ENCODE measurements at regions not wholly inside any gene's neighbourhood (a gene's known extent, or its start where the extent isn't known, plus 50 kb on each side); places are given as distances from the start of the nearest gene placed in this dataset.

GRCh38 chr15:69578252-69578651, 125.6 kb downstream of the RPLP1 start:
- TF ChIP-seq EZH2 (optimal IDR thresholded peaks at IDR 0.05; ENCODE audit: low read depth, low read length), result no peak
- no peak for TF ChIP-seq CTCF (IDR thresholded peaks at IDR 0.05; ENCODE audit: low read length)
- no peak for TF ChIP-seq EZH2phosphoT487 (IDR thresholded peaks at IDR 0.05; ENCODE audit: low read length)
- Histone ChIP-seq H3K27ac (ENCODE audit: low read length) (no peak overlapping the region), H3K79me2 (ENCODE audit: low read length) (no peaks in the 10 kb centered on the region), H3K9me3 (replicated peaks; ENCODE audit: insufficient read depth, low read length) (no peaks in the 10 kb centered on the region), H3F3A (ENCODE audit: insufficient read depth, low read length) (no peaks in the 10 kb centered on the region), H3K4me2 (ENCODE audit: low read depth, low read length) (no peak overlapping the region), H3K4me3 (ENCODE audit: low read length) (no peak overlapping the region), H4K20me1 (ENCODE audit: insufficient read depth, low read length) (no peaks in the 10 kb centered on the region), H3K27me3 (replicated peaks; ENCODE audit: insufficient read depth, low read length) (no peaks in the 10 kb centered on the region), H3K36me3 (replicated peaks; ENCODE audit: insufficient read depth, low read length) (no peaks in the 10 kb centered on the region), H2AFZ (ENCODE audit: low read length) (no peak overlapping the region), H3K9me2 (replicated peaks; ENCODE audit: insufficient read depth, low read length) (no peaks in the 10 kb centered on the region), H3K9ac (ENCODE audit: low read length) (no peak overlapping the region), H3K4me1 (ENCODE audit: low read length) (peaks cover 12% of the 10 kb centered on the region)
- no peak for DNase-seq

- H3F3A ChIP-seq (ENCODE audit: insufficient read depth, low read length), result no peaks in the 10 kb centered on the region
- H2AFZ ChIP-seq (ENCODE audit: low read length), result no peak overlapping the region
- H3K4me2 ChIP-seq (ENCODE audit: low read depth, low read length), result no peak overlapping the region
- no peaks in the 10 kb centered on the region for H3K79me2 ChIP-seq (ENCODE audit: low read length)
- no peaks in the 10 kb centered on the region for H3K9me2 ChIP-seq (replicated peaks; ENCODE audit: insufficient read depth, low read length)
- no peak overlapping the region for H3K4me3 ChIP-seq (ENCODE audit: low read length)
- no peak overlapping the region for H3K9ac ChIP-seq (ENCODE audit: low read length)
- no peaks in the 10 kb centered on the region for H3K27me3 ChIP-seq (replicated peaks; ENCODE audit: insufficient read depth, low read length)
- TF ChIP-seq EZH2 (optimal IDR thresholded peaks at IDR 0.05; ENCODE audit: low read depth, low read length), result no peak
- no peak for TF ChIP-seq EZH2phosphoT487 (IDR thresholded peaks at IDR 0.05; ENCODE audit: low read length)
- no peak for TF ChIP-seq CTCF (IDR thresholded peaks at IDR 0.05; ENCODE audit: low read length)
- no peaks in the 10 kb centered on the region for H3K9me3 ChIP-seq (replicated peaks; ENCODE audit: insufficient read depth, low read length)
- H3K4me1 ChIP-seq (ENCODE audit: low read length), result peaks cover 12% of the 10 kb centered on the region
- no peaks in the 10 kb centered on the region for H4K20me1 ChIP-seq (ENCODE audit: insufficient read depth, low read length)
- no peaks in the 10 kb centered on the region for H3K36me3 ChIP-seq (replicated peaks; ENCODE audit: insufficient read depth, low read length)
- H3K27ac ChIP-seq (ENCODE audit: low read length), result no peak overlapping the region
- no peak for DNase-seq
Observed at GRCh38 chr15:69578787-69579583, 126.4 kb downstream of the RPLP1 start.

GRCh38 chr15:69579950-69580618, 127.5 kb downstream of the RPLP1 start:
- no peak overlapping the region for H3K27ac ChIP-seq (ENCODE audit: low read length)
- no peaks in the 10 kb centered on the region for H3K9me2 ChIP-seq (replicated peaks; ENCODE audit: insufficient read depth, low read length)
- H3K4me2 ChIP-seq (ENCODE audit: low read depth, low read length), result no peak overlapping the region
- no peaks in the 10 kb centered on the region for H3K27me3 ChIP-seq (replicated peaks; ENCODE audit: insufficient read depth, low read length)
- DNase-seq, result no peak
- H3F3A ChIP-seq (ENCODE audit: insufficient read depth, low read length), result no peaks in the 10 kb centered on the region
- H3K36me3 ChIP-seq (replicated peaks; ENCODE audit: insufficient read depth, low read length), result no peaks in the 10 kb centered on the region
- no peaks in the 10 kb centered on the region for H4K20me1 ChIP-seq (ENCODE audit: insufficient read depth, low read length)
- TF ChIP-seq CTCF (IDR thresholded peaks at IDR 0.05; ENCODE audit: low read length), result no peak
- no peak overlapping the region for H3K9ac ChIP-seq (ENCODE audit: low read length)
- no peak overlapping the region for H2AFZ ChIP-seq (ENCODE audit: low read length)
- peaks cover 12% of the 10 kb centered on the region for H3K4me1 ChIP-seq (ENCODE audit: low read length)
- H3K9me3 ChIP-seq (replicated peaks; ENCODE audit: insufficient read depth, low read length), result no peaks in the 10 kb centered on the region
- H3K4me3 ChIP-seq (ENCODE audit: low read length), result no peak overlapping the region
- H3K79me2 ChIP-seq (ENCODE audit: low read length), result no peaks in the 10 kb centered on the region

Data from MM.1S (cell line).